Lower leg skin (tissue), 3 donors: ENCODE measurements at regions not wholly inside any gene's neighbourhood (a gene's known extent, or its start where the extent isn't known, plus 50 kb on each side); places are given as distances from the start of the nearest gene placed in this dataset.

Source experiments
- POLR2A ChIP-seq, 2 donors: fragments of 450-650 bp; IDR thresholded peaks; one replicate each; pipeline ENCODE4 v1.6.1; 2016 to 2017; ENCODE audit warnings: antibody characterized with exemption in 2 of 2, mild to moderate bottlenecking in 1 of 2, moderate library complexity in 1 of 2
- TF ChIP-seq, protein P1 (sequence below), 3 donors: fragments of 450-650 bp; IDR thresholded peaks; one replicate each; pipeline ENCODE4 v1.5.1; 2016; ENCODE audit warnings: antibody characterized with exemption in 3 of 3, mild to moderate bottlenecking in 3 of 3, moderate library complexity in 2 of 3

DNA sequence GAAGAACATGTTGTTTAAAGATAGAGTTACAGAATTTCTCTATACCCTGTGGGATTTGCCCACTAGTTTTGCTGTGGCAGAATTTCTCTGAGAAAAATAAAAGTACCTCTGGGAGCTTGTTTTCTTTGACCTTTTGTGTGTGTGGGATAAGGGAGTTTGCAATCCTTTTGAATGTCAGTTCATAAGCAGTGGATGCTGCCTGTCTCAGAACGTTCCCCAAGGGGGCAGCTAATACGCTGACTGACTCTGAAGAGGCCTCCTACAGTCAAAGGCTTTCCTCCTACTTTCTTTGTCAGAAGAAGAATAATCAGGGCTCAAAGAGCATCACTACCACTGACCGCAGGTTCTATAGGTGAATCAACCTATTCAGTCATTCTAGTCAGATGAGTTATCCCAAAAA, 140.6 kb downstream of the AASDHPPT start:
- TF ChIP-seq, protein P1, sequence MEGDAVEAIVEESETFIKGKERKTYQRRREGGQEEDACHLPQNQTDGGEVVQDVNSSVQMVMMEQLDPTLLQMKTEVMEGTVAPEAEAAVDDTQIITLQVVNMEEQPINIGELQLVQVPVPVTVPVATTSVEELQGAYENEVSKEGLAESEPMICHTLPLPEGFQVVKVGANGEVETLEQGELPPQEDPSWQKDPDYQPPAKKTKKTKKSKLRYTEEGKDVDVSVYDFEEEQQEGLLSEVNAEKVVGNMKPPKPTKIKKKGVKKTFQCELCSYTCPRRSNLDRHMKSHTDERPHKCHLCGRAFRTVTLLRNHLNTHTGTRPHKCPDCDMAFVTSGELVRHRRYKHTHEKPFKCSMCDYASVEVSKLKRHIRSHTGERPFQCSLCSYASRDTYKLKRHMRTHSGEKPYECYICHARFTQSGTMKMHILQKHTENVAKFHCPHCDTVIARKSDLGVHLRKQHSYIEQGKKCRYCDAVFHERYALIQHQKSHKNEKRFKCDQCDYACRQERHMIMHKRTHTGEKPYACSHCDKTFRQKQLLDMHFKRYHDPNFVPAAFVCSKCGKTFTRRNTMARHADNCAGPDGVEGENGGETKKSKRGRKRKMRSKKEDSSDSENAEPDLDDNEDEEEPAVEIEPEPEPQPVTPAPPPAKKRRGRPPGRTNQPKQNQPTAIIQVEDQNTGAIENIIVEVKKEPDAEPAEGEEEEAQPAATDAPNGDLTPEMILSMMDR (IDR thresholded peaks at IDR 0.05): no peak
- no peak for TF ChIP-seq POLR2A (IDR thresholded peaks at IDR 0.05)
